HG03108 (cell line): ENCODE measurements at regions not wholly inside any gene's neighbourhood (a gene's known extent, or its start where the extent isn't known, plus 50 kb on each side); places are given as distances from the start of the nearest gene placed in this dataset.

Experiments used
- ATAC-seq: cut with Tn5 transposase; IDR thresholded peaks from one replicate; pipeline ENCODE4 v1.9.1; 2021; ENCODE audit warnings: moderate library complexity; ENCODE audit not compliant: unreplicated experiment

DNA sequence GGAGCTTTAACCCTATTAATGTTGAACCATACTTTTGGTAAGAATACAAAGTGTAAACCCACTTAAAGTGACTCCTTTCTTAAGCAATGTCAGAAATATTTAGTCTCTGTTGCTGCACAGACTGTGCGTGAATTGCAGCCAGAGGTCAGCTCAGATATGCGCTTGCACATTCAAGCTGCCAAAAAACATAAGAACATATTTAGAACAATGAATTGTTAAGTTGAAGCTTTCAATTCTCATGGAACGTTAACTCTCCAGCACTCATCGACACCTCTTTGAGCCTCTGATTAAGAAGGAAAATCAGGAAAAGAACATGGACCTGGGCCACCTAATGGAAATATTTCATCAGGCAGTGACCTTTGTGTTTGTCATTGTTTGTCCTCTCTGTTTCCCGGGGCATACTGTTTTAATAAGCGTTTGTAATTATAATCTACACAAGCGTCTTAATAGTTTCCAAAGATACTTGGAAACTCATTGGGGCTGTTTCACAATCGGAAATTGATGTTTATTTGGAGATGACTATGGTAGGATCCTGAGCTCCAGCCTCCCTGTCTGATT, 193.0 kb upstream of the CELF2 start:
- ATAC-seq: no peak

- no peak for ATAC-seq
Measured at GRCh38 chr10:10826125-10826524, 191.5 kb upstream of the CELF2 start.

GRCh38 chr10:10828623-10829022, 189.0 kb upstream of the CELF2 start:
- no peak for ATAC-seq

- no peak for ATAC-seq
Measured at GRCh38 chr10:10829576-10829975, 188.1 kb upstream of the CELF2 start.

GRCh38 chr10:10830293-10830986, 187.2 kb upstream of the CELF2 start:
- no peak for ATAC-seq

- ATAC-seq: no peak
Measured at GRCh38 chr10:10831085-10831484, 186.6 kb upstream of the CELF2 start.

DNA sequence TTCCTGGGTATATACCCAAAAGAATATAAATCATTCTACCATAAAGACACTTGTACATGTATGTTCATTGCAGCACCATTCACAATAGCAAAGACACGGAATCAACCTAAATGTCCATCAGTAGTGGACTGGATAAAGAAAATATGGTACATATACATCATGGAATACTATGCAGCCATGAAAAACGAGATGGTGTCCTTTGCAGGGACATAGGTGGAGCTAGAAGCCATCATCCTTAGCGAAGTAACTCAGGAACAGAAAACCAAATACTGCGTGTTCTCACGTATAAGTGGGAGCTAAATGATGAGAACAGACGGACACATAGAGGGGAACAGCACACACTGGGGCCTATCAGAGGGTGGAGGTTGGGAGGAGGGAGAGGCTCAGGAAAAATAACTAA, 183.7 kb upstream of the CELF2 start:
- ATAC-seq: no peak

GRCh38 chr10:10844251-10844650, 173.4 kb upstream of the CELF2 start:
- ATAC-seq: no peak

- ATAC-seq: no peak
Measured at GRCh38 chr10:10845185-10845584, 172.5 kb upstream of the CELF2 start.

- ATAC-seq: no peak
Measured at GRCh38 chr10:10845826-10846503, 171.7 kb upstream of the CELF2 start.

GRCh38 chr10:10846504-10846900, 171.2 kb upstream of the CELF2 start:
- ATAC-seq: no peak

- no peak for ATAC-seq
Measured at GRCh38 chr10:10847387-10847786, 170.3 kb upstream of the CELF2 start.

DNA sequence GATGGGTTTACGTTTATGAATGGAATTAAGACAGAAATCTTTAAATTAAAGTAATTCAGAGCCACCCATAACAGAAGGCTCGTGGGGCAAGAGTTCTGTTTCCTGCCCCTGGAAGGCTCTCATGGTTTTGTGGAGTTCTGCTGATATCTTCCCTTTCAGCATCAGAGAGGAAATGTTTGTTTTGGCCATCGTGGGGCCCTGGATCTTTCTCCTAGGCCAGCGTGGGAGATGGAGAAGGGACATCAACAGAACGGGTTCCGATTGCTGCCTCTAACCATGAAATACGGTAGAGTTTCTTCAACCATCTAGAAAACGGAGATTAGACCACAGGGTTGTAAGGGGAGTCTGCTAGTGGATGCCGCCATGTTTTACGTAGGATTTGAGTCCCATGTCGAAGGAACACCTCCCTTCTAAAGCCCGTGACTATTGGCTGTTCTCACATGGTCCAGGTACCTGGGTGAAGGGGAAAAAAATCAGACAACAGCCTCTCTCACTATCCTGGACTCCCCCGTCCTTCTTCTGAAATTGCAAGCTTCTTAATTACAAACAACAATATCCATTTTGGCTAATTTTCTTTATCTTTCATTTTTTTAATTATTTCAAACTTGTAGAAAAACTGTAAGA, 169.1 kb upstream of the CELF2 start:
- ATAC-seq: no peak

- ATAC-seq: no peak
Measured at GRCh38 chr10:10849306-10849705, 168.4 kb upstream of the CELF2 start.

DNA sequence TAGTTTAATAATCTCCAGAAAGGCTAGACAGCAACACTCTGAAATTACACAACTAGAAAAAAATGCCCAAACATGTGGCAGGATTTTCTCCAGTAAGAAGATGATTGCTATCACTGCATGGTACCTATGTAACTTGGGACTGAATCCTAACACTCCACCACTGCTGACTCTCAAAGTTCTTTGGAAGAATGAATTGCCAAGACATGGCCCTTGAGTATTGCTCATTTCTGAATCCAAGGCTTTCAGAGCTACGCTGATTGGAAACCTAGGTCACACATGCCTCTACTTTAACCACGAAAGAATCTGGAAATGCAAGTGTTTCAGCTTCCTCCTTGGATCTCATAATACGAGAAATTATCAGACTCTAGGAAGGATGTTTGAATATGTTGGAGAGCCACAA, 167.5 kb upstream of the CELF2 start:
- ATAC-seq: no peak

DNA sequence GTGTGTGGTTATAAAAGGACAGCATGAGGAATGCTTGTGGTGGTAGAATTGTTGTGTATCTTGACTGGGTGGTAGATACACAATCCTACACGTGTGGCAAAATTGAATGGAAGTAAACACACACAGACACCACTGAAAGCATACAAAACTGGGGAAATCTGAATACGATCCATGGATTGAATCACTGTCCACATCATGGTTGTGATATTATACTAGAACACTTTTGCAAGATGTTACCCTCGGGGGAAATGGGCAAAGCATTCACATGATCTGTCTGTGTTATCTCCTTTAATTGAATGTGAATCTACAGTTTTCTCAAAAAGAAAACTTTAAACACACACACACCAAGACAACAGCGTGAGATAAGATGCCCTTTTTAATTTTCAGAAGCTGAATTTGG, 165.2 kb upstream of the CELF2 start:
- ATAC-seq: no peak

GRCh38 chr10:10853954-10854353, 163.7 kb upstream of the CELF2 start:
- ATAC-seq: no peak

DNA sequence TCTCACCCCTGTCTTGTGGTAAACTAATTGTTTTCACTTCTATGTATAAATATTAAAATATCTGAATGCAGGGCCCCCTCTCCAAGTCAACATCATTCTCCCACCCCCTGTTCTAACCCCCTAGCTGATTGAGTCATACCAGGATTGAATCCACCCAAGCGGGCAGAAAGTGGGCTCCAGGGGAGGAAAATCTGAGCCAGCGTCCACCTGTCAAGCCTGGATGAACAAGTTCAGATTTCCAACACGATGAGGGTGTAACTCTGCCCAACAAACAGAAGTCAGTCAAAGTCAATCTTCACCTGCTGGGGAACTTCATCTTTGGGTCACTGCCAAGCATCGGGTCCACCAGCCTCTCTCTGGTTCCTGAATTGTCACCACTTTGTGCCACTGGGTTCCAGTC, 162.9 kb upstream of the CELF2 start:
- ATAC-seq: no peak

- no peak for ATAC-seq
Measured at GRCh38 chr10:10855151-10855581, 162.5 kb upstream of the CELF2 start.

DNA sequence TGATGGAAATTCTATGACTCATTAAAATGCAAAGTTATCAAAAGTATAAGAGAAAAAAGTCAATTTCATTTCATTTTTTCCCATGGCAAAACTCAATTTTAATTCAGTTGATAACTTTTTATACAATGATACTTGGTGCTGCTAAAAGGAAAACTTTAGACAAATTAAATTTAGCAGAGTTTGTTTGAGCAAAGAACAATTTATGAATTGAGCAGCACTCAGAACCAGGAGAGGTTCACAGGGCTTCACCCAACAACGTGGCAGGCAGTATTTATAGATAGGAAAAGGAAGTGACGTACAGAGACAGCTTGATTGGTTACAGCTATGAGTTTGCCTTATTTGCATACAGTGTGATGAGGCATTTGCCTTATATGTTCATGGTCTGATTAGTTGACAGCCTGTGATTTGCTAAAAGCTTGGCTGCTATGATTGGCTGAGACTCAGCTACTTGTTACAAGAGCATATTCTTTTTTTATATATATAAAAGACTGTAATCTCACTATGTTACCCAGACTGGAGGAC, 157.2 kb upstream of the CELF2 start:
- ATAC-seq: no peak

DNA sequence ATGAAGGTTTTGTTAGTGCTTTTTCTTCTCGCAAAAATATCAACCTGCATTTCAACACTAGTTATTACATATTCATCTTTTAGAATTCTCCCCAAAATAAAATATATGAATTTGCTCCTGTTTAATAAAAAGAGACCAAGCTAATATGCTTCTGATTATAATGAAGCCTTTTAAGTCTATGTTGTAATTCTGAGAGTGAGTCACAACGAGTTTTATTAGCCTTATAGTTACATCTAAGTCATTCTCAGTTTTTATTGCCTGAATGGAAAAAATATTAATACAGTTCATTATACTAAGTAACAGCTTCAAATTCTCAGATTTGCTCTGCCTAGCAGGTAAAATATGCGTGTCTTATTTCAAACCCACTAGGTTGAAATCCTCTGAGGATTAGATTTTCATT, 152.4 kb upstream of the CELF2 start:
- no peak for ATAC-seq

- ATAC-seq: no peak
Measured at GRCh38 chr10:10865913-10866312, 151.8 kb upstream of the CELF2 start.
